Stimulated activated naive B cell treated with anti-CD40 and anti-IgM and Interleukin-4, amounts not matched to agents 10 μg/mL and 1 μg/mL and 100 μg/mL, for 72 hours (primary cell): ENCODE measurements at regions not wholly inside any gene's neighbourhood (a gene's known extent, or its start where the extent isn't known, plus 50 kb on each side); places are given as distances from the start of the nearest gene placed in this dataset.
"Not testable (repeated sequence)": the region's sequence is repeated elsewhere in the genome, so short reads cannot be mapped to it uniquely, and the experiment has no call there.

ENCODE experiments used
- ATAC-seq, 2 donors: fragments of 150-1000 bp; cut with Tn5 transposase; replicated peaks; 2 replicates each; pipeline ENCODE4 v1.10.0; 2021; ENCODE audit warnings: moderate library complexity in 1 of 2
- DNase-seq: peaks from one replicate; pipeline ENCODE4 v3.0.0; 2021
- H3K27ac Mint-ChIP-seq: one replicate; pipeline ENCODE4 v1.8.0; 2022; ENCODE audit warnings: mild to moderate bottlenecking, mixed read lengths
- H3K27me3 Mint-ChIP-seq, 2 donors: one replicate each; pipeline ENCODE4 v1.8.0; 2022; ENCODE audit warnings: mixed read lengths in 2 of 2
- H3K36me3 Mint-ChIP-seq, 2 donors: one replicate each; pipeline ENCODE4 v1.8.0; 2022; ENCODE audit warnings: mixed read lengths in 2 of 2, mild to moderate bottlenecking in 1 of 2
- H3K4me1 Mint-ChIP-seq, 2 donors: one replicate each; pipeline ENCODE4 v1.8.0; 2022; ENCODE audit warnings: mixed read lengths in 2 of 2, mild to moderate bottlenecking in 1 of 2
- H3K4me3 Mint-ChIP-seq, 2 donors: one replicate each; pipeline ENCODE4 v1.8.0; 2022; ENCODE audit warnings: mild to moderate bottlenecking in 2 of 2, mixed read lengths in 2 of 2, moderate library complexity in 1 of 2
- H3K9me3 Mint-ChIP-seq, 2 donors: one replicate each; pipeline ENCODE4 v1.8.0; 2022; ENCODE audit warnings: mixed read lengths in 2 of 2, mild to moderate bottlenecking in 1 of 2

DNA sequence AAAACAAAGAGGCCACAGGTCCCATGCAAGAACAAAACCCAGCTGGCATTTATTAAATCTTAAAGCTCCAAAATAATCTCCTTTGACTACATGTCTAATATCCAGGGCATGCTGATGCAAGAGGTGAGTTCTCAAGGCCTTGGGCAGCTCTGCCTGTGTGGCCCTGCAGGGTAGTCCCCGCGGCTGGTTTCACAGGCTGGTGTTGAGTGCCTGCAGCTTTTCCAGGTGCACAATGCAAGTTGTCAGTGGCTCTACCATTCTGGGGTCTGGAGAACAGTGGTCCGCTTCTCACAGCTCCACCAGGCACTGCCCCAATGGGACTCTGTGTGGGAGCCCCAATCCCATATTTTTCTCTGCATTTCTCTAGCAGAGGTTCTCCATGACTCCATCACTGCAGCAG is 54.4 kb upstream of the HCN1 start:
- H3K27me3 Mint-ChIP-seq: no peaks in the 10 kb centered on the region
- H3K4me3 Mint-ChIP-seq: no peak overlapping the region
- ATAC-seq (no peak), DNase-seq (no peak)
- H3K27ac Mint-ChIP-seq: no peak overlapping the region
- no peaks in the 10 kb centered on the region for H3K36me3 Mint-ChIP-seq
- H3K9me3 Mint-ChIP-seq: peaks cover 16% of the 10 kb centered on the region in 2 donors
- H3K4me1 Mint-ChIP-seq: no peaks in the 10 kb centered on the region

DNA sequence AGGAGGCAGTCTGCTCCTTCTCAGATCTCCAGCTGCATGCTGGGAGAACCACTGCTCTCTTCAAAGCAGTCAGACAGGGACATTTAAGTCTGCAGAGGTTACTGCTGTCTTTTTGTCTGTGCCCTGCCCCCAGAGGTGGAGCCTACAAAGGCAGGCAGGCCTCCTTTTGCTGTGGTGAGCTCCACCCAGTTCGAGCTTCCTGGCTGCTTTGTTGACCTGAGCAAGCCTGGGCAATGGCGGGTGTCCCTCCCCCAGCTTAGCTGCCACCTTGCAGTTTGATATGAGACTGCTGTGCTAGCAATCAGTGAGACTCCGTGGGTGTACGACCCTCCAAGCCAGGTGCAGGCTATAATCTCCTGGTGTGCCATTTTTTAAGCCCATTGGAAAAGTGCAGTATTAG is 52.3 kb upstream of the HCN1 start:
- not testable (repeated sequence) for H3K27me3 Mint-ChIP-seq, H3K27ac Mint-ChIP-seq, H3K4me1 Mint-ChIP-seq, H3K36me3 Mint-ChIP-seq, DNase-seq, ATAC-seq, H3K4me3 Mint-ChIP-seq
- H3K9me3 Mint-ChIP-seq: peaks cover 11 to 15% of the 10 kb centered on the region in 2 donors
